WI38 (cell line): ENCODE measurements at regions not wholly inside any gene's neighbourhood (a gene's known extent, or its start where the extent isn't known, plus 50 kb on each side); places are given as distances from the start of the nearest gene placed in this dataset.

Source experiments
- H3K4me3 ChIP-seq: 2 replicates; pipeline ENCODE4 v1.5.1; 2011; ENCODE audit warnings: low read depth, mild to moderate bottlenecking, control low read depth, low read length
- TF ChIP-seq, protein P1 (sequence below): IDR thresholded peaks from 2 replicates; pipeline ENCODE4 v1.5.1; 2012; ENCODE audit warnings: low read depth, mild to moderate bottlenecking, control low read depth, low read length

DNA sequence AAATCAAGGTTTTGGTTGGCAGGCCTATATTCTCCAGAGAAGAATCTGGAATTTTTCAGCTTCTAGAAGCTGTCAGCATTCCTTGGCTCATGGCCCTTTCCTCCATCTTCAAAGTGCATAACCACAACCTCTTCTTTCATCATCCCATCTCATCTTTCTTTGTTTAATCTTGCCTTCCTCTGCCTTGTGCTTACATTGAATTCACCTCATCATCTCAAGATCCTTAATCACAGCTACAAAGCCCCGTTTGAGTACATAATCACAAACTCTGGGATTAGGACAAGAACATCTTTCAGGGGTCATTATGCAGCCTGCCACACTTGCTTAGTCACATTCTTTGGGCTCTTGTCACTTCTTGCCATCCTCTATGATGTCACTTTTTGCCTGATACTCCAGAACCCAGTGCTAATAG, 130.3 kb downstream of the FOXD1 start:
- TF ChIP-seq, protein P1, sequence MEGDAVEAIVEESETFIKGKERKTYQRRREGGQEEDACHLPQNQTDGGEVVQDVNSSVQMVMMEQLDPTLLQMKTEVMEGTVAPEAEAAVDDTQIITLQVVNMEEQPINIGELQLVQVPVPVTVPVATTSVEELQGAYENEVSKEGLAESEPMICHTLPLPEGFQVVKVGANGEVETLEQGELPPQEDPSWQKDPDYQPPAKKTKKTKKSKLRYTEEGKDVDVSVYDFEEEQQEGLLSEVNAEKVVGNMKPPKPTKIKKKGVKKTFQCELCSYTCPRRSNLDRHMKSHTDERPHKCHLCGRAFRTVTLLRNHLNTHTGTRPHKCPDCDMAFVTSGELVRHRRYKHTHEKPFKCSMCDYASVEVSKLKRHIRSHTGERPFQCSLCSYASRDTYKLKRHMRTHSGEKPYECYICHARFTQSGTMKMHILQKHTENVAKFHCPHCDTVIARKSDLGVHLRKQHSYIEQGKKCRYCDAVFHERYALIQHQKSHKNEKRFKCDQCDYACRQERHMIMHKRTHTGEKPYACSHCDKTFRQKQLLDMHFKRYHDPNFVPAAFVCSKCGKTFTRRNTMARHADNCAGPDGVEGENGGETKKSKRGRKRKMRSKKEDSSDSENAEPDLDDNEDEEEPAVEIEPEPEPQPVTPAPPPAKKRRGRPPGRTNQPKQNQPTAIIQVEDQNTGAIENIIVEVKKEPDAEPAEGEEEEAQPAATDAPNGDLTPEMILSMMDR = no peak
- no peak overlapping the region for H3K4me3 ChIP-seq

DNA sequence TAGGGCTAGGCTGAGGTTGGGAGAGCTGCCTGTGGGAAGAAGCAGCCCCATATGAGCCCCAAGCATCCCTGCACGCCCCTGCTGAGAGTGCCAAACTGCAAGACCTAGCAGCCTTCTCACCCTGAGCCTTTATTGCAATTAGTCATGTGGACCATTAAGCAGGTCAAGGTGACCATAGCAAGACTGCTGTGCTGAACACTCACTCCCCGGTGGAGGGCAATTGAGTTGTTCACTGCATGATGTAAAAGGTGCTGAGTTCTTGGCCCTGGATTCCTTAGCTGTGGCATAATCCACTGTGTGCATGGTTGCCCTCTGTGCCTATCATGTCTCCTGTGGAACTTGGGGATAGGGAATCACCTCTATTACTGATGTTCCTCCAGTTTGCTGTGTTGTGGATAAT, 131.1 kb downstream of the FOXD1 start:
- TF ChIP-seq, protein P1 = no peak

DNA sequence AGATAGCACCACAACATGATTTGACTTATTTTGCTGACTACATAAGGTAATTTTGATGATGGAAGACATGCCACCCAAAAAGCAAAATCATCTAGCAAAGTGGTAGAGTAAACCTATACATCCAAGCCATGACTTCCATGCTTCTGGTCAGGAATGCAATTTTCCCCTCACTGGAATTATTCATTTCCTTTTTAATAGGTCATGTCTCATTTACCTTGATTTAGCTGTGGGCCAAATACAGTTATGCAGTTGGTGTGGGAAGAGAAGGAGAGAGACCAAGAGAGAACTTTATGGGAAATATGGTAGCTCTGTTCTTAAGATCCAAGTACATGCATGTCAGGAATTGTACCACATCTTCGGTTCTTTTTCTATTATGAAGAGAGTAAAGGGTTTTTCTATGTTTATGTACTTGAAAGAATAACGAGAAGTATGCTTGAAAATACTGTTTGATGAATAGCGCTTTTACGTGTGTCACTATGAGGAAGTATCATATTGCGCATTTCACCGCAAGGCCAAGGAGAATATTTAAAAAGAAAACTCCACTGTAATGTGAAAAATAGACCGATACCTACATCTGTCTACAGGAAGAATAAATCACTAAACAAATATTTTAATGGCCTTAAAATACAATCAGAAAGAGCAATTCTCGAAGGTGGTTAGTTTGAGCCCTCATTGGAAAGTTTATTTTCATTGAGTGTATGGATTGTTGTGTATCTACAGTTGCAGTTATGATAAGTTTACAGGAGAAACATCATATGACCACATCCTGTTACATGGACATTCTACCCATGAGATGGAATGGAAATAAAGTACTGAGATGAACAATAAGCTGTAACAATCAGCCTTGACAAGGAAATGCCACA, 134.0 kb downstream of the FOXD1 start:
- TF ChIP-seq, protein P1 = no peak
- no peak overlapping the region for H3K4me3 ChIP-seq

More for the DNA sequence above, 131.1 kb downstream of the FOXD1 start:
- no peak overlapping the region for H3K4me3 ChIP-seq

DNA sequence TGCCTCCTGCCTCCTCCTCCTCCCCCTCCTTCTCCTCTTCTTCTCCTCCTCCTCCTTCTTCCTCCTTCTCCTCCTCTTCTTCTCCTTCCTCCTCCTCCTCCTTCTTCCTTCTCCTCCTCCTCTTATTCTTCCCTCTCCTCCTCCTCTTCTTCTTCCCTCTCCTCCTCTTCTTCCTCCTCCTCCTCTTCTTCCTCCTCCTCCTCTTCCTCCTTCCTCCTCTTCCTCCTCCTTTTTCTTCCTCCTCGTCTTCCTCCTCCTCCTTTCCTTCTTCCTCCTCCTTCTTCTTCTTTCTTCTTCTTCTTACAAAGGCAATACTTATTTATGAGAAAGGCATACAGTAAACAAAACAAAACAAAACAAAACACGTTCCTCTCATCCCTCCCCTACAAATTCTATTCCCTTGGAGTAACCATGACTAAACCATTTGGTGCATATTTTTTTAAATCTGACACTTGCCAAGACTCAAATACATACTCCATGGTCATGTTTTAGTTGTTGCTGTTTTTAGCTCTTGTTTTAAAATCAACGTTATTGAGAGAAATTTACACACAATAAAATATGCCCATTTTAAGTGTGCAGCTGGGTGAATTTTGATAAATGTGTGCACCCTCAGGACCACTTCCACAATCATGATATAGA, 135.6 kb downstream of the FOXD1 start:
- no peak overlapping the region for H3K4me3 ChIP-seq
- TF ChIP-seq, protein P1 = no peak

DNA sequence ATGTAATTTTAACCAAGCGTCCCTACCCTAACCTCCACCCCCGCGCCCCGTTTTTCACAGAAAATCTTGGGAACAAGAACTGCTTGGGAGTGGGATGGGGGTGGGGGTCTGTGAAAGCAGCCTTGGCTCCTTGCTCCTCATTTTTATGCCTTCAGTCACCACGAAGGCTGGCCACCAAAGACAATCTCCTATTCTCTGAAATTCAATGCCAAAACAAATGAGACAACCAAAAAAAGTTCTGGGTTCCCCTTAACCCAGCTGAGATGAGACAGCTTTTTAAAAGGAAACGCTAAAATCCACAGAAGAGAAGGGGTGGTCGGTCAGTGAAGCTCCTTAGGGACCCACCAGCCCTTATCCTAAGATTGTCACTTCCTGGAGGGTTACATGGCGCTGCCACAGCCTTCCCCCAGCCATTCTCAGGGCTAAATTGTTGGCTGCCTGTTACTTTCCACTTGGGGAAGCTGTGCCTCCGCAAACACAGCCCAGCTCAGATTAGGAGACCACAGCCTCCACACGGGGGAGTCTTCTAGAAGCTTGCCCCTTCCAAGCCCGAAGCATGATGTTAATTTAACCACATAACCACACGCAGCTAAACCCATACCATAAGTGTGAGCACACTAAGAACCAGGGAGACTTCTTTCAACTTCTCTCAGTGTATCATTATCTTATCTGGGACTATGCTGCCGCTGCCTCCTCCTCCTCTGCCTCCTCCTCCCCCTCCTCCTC, 136.3 kb downstream of the FOXD1 start:
- no peak overlapping the region for H3K4me3 ChIP-seq
- TF ChIP-seq, protein P1 = peak; percentile 66

DNA sequence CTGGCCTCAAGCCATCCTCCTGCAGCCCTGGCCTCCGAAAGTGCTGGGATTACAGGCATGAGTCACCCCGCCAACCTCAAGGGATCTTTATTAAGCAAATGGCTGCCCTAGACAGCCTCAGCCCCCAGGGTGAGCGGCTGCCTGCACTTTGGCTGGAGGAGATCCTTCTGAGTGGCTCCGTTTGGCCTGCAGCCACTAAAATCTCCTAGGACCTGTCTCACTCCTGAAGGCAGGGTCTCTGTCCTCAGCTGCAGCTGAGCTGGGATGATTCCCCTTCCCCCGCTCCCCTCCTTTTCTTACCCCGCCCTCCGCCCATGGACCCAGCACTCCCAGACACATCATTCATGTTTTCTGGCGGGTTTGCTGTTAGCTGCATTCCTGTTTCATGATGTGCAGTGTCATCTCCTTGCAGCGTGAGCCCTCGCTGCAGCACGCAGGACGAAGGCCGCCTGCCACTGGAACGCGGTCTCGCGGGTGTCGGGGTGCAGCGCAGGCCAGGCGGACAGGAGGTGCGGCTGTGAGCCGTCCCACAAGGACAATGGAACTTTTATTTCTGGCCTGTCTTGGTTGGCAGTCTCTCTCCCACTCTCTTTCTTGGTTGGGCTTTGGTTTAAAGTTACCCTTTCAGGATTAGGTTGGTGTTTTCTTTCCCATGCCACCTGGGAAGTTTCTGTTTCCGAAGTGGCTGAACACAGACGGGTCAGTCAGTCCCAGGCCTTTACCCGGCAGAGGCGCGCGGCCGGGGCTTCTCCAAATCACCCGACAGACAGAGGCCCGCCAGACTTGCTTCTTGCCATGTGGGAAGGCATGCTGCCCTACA, 137.1 kb downstream of the FOXD1 start:
- H3K4me3 ChIP-seq = peak overlapping the region; percentile 24
- TF ChIP-seq, protein P1 = no peak
